ENCODE measurements at regions not wholly inside any gene's neighbourhood (a gene's known extent, or its start where the extent isn't known, plus 50 kb on each side); places are given as distances from the start of the nearest gene placed in this dataset.

DNA sequence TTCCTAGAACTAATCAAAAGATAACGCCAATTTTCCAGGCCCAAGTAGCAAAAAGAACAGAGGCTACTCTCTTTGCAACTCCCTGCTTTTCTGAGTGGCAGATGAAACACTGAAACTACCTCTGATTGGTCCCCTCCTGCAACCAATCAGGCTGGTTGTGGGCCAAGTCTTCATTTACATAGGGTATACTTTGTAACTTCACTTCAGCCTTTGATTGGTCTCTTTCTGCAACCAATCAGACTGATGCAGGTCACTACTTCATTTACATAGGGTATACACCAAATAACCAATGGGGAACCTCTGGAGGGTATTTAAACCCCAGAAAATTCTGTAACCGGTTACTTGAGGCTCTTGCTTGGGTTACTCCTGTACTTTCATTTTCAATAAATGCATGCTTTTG lies 289.6 kb downstream of the MED10 start:
- TF ChIP-seq, protein P1, sequence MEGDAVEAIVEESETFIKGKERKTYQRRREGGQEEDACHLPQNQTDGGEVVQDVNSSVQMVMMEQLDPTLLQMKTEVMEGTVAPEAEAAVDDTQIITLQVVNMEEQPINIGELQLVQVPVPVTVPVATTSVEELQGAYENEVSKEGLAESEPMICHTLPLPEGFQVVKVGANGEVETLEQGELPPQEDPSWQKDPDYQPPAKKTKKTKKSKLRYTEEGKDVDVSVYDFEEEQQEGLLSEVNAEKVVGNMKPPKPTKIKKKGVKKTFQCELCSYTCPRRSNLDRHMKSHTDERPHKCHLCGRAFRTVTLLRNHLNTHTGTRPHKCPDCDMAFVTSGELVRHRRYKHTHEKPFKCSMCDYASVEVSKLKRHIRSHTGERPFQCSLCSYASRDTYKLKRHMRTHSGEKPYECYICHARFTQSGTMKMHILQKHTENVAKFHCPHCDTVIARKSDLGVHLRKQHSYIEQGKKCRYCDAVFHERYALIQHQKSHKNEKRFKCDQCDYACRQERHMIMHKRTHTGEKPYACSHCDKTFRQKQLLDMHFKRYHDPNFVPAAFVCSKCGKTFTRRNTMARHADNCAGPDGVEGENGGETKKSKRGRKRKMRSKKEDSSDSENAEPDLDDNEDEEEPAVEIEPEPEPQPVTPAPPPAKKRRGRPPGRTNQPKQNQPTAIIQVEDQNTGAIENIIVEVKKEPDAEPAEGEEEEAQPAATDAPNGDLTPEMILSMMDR (IDR thresholded peaks at IDR 0.05), result no peak
- TF ChIP-seq POLR2A (IDR thresholded peaks at IDR 0.05), result no peak

All from adrenal gland (tissue), 5 donors.